MM.1S (cell line): ENCODE measurements at regions not wholly inside any gene's neighbourhood (a gene's known extent, or its start where the extent isn't known, plus 50 kb on each side); places are given as distances from the start of the nearest gene placed in this dataset.

Experiments
- DNase-seq: peaks from one replicate; pipeline ENCODE4 v3.0.0-alpha.2; 2015
- H2AFZ ChIP-seq: fragments of 300-600 bp; sonication (generic); 2 replicates; pipeline ENCODE4 v1.6.0; 2016; ENCODE audit warnings: antibody characterized with exemption, low read length
- H3F3A ChIP-seq: fragments of 300-600 bp; sonication (generic); 2 replicates; pipeline ENCODE4 v1.6.1; 2016; ENCODE audit warnings: mild to moderate bottlenecking, antibody characterized with exemption, low read length, moderate library complexity, mixed read lengths; ENCODE audit not compliant: insufficient read depth
- H3K27ac ChIP-seq: fragments of 300-600 bp; sonication (generic); 2 replicates; pipeline ENCODE4 v1.5.1; 2016; ENCODE audit warnings: mild to moderate bottlenecking, low read length
- H3K27me3 ChIP-seq: fragments of 300-600 bp; sonication (generic); replicated peaks from 2 replicates; pipeline ENCODE4 v1.6.0; 2016; ENCODE audit warnings: low read length; ENCODE audit not compliant: insufficient read depth
- H3K36me3 ChIP-seq: fragments of 300-600 bp; sonication (generic); replicated peaks from 2 replicates; pipeline ENCODE4 v1.6.1; 2016; ENCODE audit warnings: mild to moderate bottlenecking, low read length, mixed read lengths; ENCODE audit not compliant: insufficient read depth
- H3K4me1 ChIP-seq: fragments of 300-600 bp; sonication (generic); 2 replicates; pipeline ENCODE4 v1.6.1; 2016; ENCODE audit warnings: low read length, mixed read lengths
- H3K4me2 ChIP-seq: fragments of 300-600 bp; sonication (generic); 2 replicates; pipeline ENCODE4 v1.6.0; 2016; ENCODE audit warnings: low read depth, low read length
- H3K4me3 ChIP-seq: fragments of 300-600 bp; sonication (generic); 2 replicates; pipeline ENCODE4 v1.5.1; 2016; ENCODE audit warnings: low read length, mixed read lengths
- H3K79me2 ChIP-seq: fragments of 300-600 bp; sonication (generic); 2 replicates; pipeline ENCODE4 v1.6.1; 2016; ENCODE audit warnings: mixed run types, low read length, mixed read lengths
- H3K9ac ChIP-seq: fragments of 300-600 bp; sonication (generic); 2 replicates; pipeline ENCODE4 v1.6.1; 2016; ENCODE audit warnings: low read length, mixed read lengths
- H3K9me2 ChIP-seq: fragments of 300-600 bp; sonication (generic); replicated peaks from 2 replicates; pipeline ENCODE4 v1.6.1; 2016; ENCODE audit warnings: mild to moderate bottlenecking, low read length, mixed read lengths; ENCODE audit not compliant: insufficient read depth
- H3K9me3 ChIP-seq: fragments of 300-600 bp; sonication (generic); replicated peaks from 2 replicates; pipeline ENCODE4 v1.6.1; 2016; ENCODE audit warnings: mild to moderate bottlenecking, low read length, mixed read lengths; ENCODE audit not compliant: insufficient read depth
- H4K20me1 ChIP-seq: fragments of 300-600 bp; sonication (generic); 2 replicates; pipeline ENCODE4 v1.6.1; 2016; ENCODE audit warnings: mild to moderate bottlenecking, low read length, moderate library complexity, mixed read lengths; ENCODE audit not compliant: insufficient read depth
- CTCF ChIP-seq: fragments of 300-600 bp; sonication (generic); IDR thresholded peaks from 2 replicates; pipeline ENCODE4 v1.5.1; 2016; ENCODE audit warnings: antibody characterized with exemption, low read length, mixed read lengths
- EZH2 ChIP-seq: fragments of 300-600 bp; sonication (generic); optimal IDR thresholded peaks from 2 replicates; pipeline ENCODE3; 2017; ENCODE audit warnings: low read depth, mild to moderate bottlenecking, antibody characterized with exemption, low read length, mixed read lengths
- EZH2phosphoT487 ChIP-seq: fragments of 300-600 bp; sonication (generic); IDR thresholded peaks from 2 replicates; pipeline ENCODE4 v1.6.1; 2018; ENCODE audit warnings: antibody characterized with exemption, low read length

- H4K20me1 ChIP-seq: no peaks in the 10 kb centered on the region
- H3F3A ChIP-seq: no peaks in the 10 kb centered on the region
- H3K4me3 ChIP-seq: no peak overlapping the region
- no peak overlapping the region for H3K4me2 ChIP-seq
- H3K36me3 ChIP-seq: no peaks in the 10 kb centered on the region
- no peak overlapping the region for H3K27ac ChIP-seq
- no peaks in the 10 kb centered on the region for H3K27me3 ChIP-seq
- TF ChIP-seq EZH2phosphoT487 (no peak), CTCF (no peak), EZH2 (no peak)
- H3K79me2 ChIP-seq: no peaks in the 10 kb centered on the region
- no peaks in the 10 kb centered on the region for H3K9me3 ChIP-seq
- no peak overlapping the region for H3K9ac ChIP-seq
- H3K4me1 ChIP-seq: no peaks in the 10 kb centered on the region
- H2AFZ ChIP-seq: no peak overlapping the region
- no peak for DNase-seq
- no peaks in the 10 kb centered on the region for H3K9me2 ChIP-seq
Observed at GRCh38 chr4:34261799-34262314, 1982.5 kb downstream of the ARAP2 start.

GRCh38 chr4:34269613-34270012, 1974.7 kb downstream of the ARAP2 start:
- Histone ChIP-seq H3K27me3 (no peaks in the 10 kb centered on the region), H3K9me2 (no peaks in the 10 kb centered on the region), H3K27ac (no peak overlapping the region), H3K4me2 (no peak overlapping the region), H3K36me3 (no peaks in the 10 kb centered on the region), H3K9me3 (no peaks in the 10 kb centered on the region), H3F3A (no peaks in the 10 kb centered on the region), H3K9ac (no peak overlapping the region), H2AFZ (no peak overlapping the region), H3K4me3 (no peak overlapping the region), H3K79me2 (no peaks in the 10 kb centered on the region), H4K20me1 (no peaks in the 10 kb centered on the region), H3K4me1 (no peaks in the 10 kb centered on the region)
- DNase-seq: no peak
- TF ChIP-seq CTCF (no peak), EZH2 (no peak), EZH2phosphoT487 (no peak)

GRCh38 chr4:34271479-34272355, 1972.6 kb downstream of the ARAP2 start:
- Histone ChIP-seq H3K27ac (no peak overlapping the region), H3K9ac (no peak overlapping the region), H3K27me3 (no peaks in the 10 kb centered on the region), H3K9me2 (no peaks in the 10 kb centered on the region), H3K4me2 (no peak overlapping the region), H4K20me1 (no peaks in the 10 kb centered on the region), H2AFZ (no peak overlapping the region), H3K4me1 (no peaks in the 10 kb centered on the region), H3F3A (no peaks in the 10 kb centered on the region), H3K9me3 (no peaks in the 10 kb centered on the region), H3K4me3 (no peak overlapping the region), H3K79me2 (no peaks in the 10 kb centered on the region), H3K36me3 (no peaks in the 10 kb centered on the region)
- TF ChIP-seq CTCF (no peak), EZH2 (no peak), EZH2phosphoT487 (no peak)
- no peak for DNase-seq
